Smooth muscle cell (in vitro differentiated cells): ENCODE measurements at regions not wholly inside any gene's neighbourhood (a gene's known extent, or its start where the extent isn't known, plus 50 kb on each side); places are given as distances from the start of the nearest gene placed in this dataset.

ENCODE experiments used
- DNase-seq: peaks from one replicate; lab custom pipeline; 2025; ENCODE audit not compliant: unreplicated experiment; lab: John Stamatoyannopoulos, UW
- H2AFZ ChIP-seq: fragments of 200-600 bp; sonication (generic); 2 replicates; pipeline ENCODE4 v1.6.0; 2016; ENCODE audit warnings: antibody characterized with exemption, low read depth, mild to moderate bottlenecking
- H3F3A ChIP-seq: fragments of 200-600 bp; sonication (generic); 2 replicates; pipeline ENCODE4 v1.6.0; 2017; ENCODE audit warnings: antibody characterized with exemption, low read depth
- H3K27ac ChIP-seq: fragments of 200-600 bp; sonication (generic); 2 replicates; pipeline ENCODE4 v1.5.1; 2016; ENCODE audit warnings: low read depth, mild to moderate bottlenecking
- H3K27me3 ChIP-seq: fragments of 200-600 bp; sonication (generic); 2 replicates; pipeline ENCODE4 v1.6.1; 2016; ENCODE audit warnings: low read depth, mild to moderate bottlenecking
- H3K36me3 ChIP-seq: fragments of 200-600 bp; sonication (generic); 2 replicates; pipeline ENCODE4 v1.5.1; 2016; ENCODE audit warnings: low read depth
- H3K4me1 ChIP-seq: fragments of 200-600 bp; sonication (generic); 2 replicates; pipeline ENCODE4 v1.5.1; 2016; ENCODE audit warnings: low read depth
- H3K4me2 ChIP-seq: fragments of 200-600 bp; sonication (generic); 2 replicates; pipeline ENCODE4 v1.6.0; 2016; ENCODE audit warnings: mild to moderate bottlenecking
- H3K4me3 ChIP-seq: fragments of 200-600 bp; sonication (generic); 2 replicates; pipeline ENCODE4 v1.5.1; 2016; ENCODE audit warnings: mild to moderate bottlenecking
- H3K79me2 ChIP-seq: fragments of 200-600 bp; sonication (generic); 2 replicates; pipeline ENCODE4 v1.6.0; 2016; ENCODE audit warnings: low read depth, mild to moderate bottlenecking
- H3K9ac ChIP-seq: fragments of 200-600 bp; sonication (generic); 2 replicates; pipeline ENCODE4 v1.6.0; 2016; ENCODE audit warnings: low read depth
- H3K9me3 ChIP-seq: fragments of 200-600 bp; sonication (generic); replicated peaks from 2 replicates; pipeline ENCODE4 v1.5.1; 2016; ENCODE audit warnings: low read depth
- H4K20me1 ChIP-seq: fragments of 200-600 bp; sonication (generic); 2 replicates; pipeline ENCODE4 v1.6.0; 2016; ENCODE audit warnings: low read depth
- CTCF ChIP-seq: fragments of 200-600 bp; sonication (generic); IDR thresholded peaks from 2 replicates; pipeline ENCODE4 v1.5.1; 2017; ENCODE audit warnings: borderline replicate concordance, mild to moderate bottlenecking, antibody characterized with exemption; ENCODE audit not compliant: insufficient read depth, poor library complexity, severe bottlenecking
- WGBS: methylation state at CpG from one replicate; pipeline ENCODE4 v1.1.7; 2016; ENCODE audit warnings: low lambda C conversion rate; 5-methylcytosine and 5-hydroxymethylcytosine counted together

- Histone ChIP-seq H3K9ac (no peak overlapping the region), H3K4me1 (no peaks in the 10 kb centered on the region), H3K36me3 (no peaks in the 10 kb centered on the region), H3K4me2 (no peak overlapping the region), H3K27ac (no peak overlapping the region), H4K20me1 (no peaks in the 10 kb centered on the region), H3F3A (no peaks in the 10 kb centered on the region), H3K79me2 (no peaks in the 10 kb centered on the region), H3K27me3 (no peaks in the 10 kb centered on the region), H3K9me3 (no peaks in the 10 kb centered on the region), H3K4me3 (no peak overlapping the region), H2AFZ (no peak overlapping the region)
- DNase-seq = no peak
- WGBS = 87% methylated on average over 3 of the region's 3 CpGs
- no peak for TF ChIP-seq CTCF
These were observed 398.2 kb upstream of the CELF4 start for GRCh38 chr18:37963837-37964236.

- no peaks in the 10 kb centered on the region for H4K20me1 ChIP-seq
- H3K36me3 ChIP-seq = no peaks in the 10 kb centered on the region
- H3K79me2 ChIP-seq = no peaks in the 10 kb centered on the region
- no peak overlapping the region for H2AFZ ChIP-seq
- H3K9ac ChIP-seq = no peak overlapping the region
- H3K4me1 ChIP-seq = no peaks in the 10 kb centered on the region
- no peak for DNase-seq
- no peaks in the 10 kb centered on the region for H3K27me3 ChIP-seq
- H3F3A ChIP-seq = no peaks in the 10 kb centered on the region
- H3K4me3 ChIP-seq = no peak overlapping the region
- no peak overlapping the region for H3K27ac ChIP-seq
- no peak overlapping the region for H3K4me2 ChIP-seq
- no peaks in the 10 kb centered on the region for H3K9me3 ChIP-seq
- no peak for TF ChIP-seq CTCF
- 69% methylated on average over 9 of the region's 9 CpGs for WGBS
These were observed 396.8 kb upstream of the CELF4 start for GRCh38 chr18:37962316-37962966.

- H3K4me3 ChIP-seq = no peak overlapping the region
- no peak overlapping the region for H3K27ac ChIP-seq
- DNase-seq = no peak
- no peak overlapping the region for H3K9ac ChIP-seq
- H3K4me2 ChIP-seq = no peak overlapping the region
- no peaks in the 10 kb centered on the region for H4K20me1 ChIP-seq
- no peaks in the 10 kb centered on the region for H3F3A ChIP-seq
- H2AFZ ChIP-seq = no peak overlapping the region
- no peaks in the 10 kb centered on the region for H3K36me3 ChIP-seq
- H3K4me1 ChIP-seq = no peaks in the 10 kb centered on the region
- H3K27me3 ChIP-seq = no peaks in the 10 kb centered on the region
- 90% methylated on average over 3 of the region's 3 CpGs for WGBS
- no peak for TF ChIP-seq CTCF
- no peaks in the 10 kb centered on the region for H3K79me2 ChIP-seq
- no peaks in the 10 kb centered on the region for H3K9me3 ChIP-seq
These were observed 392.9 kb upstream of the CELF4 start for GRCh38 chr18:37958499-37958898.

GRCh38 chr18:37956902-37957301 is 391.3 kb upstream of the CELF4 start:
- Histone ChIP-seq H3K9me3 (no peaks in the 10 kb centered on the region), H2AFZ (no peak overlapping the region), H3K4me2 (no peak overlapping the region), H3K27ac (no peak overlapping the region), H4K20me1 (no peaks in the 10 kb centered on the region), H3K4me1 (no peaks in the 10 kb centered on the region), H3K79me2 (no peaks in the 10 kb centered on the region), H3K27me3 (no peaks in the 10 kb centered on the region), H3K4me3 (no peak overlapping the region), H3K36me3 (no peaks in the 10 kb centered on the region), H3K9ac (no peak overlapping the region), H3F3A (no peaks in the 10 kb centered on the region)
- whole genome bisulfite sequencing = 85% methylated on average over 4 of the region's 4 CpGs
- TF ChIP-seq CTCF = no peak
- no peak for DNase-seq
